Lower leg skin (tissue), 3 donors: ENCODE measurements at regions not wholly inside any gene's neighbourhood (a gene's known extent, or its start where the extent isn't known, plus 50 kb on each side); places are given as distances from the start of the nearest gene placed in this dataset.

ENCODE experiments used
- POLR2A ChIP-seq, 2 donors: fragments of 450-650 bp; IDR thresholded peaks; one replicate each; pipeline ENCODE4 v1.6.1; 2016 to 2017; ENCODE audit warnings: antibody characterized with exemption in 2 of 2, mild to moderate bottlenecking in 1 of 2, moderate library complexity in 1 of 2
- TF ChIP-seq, protein P1 (sequence below), 3 donors: fragments of 450-650 bp; IDR thresholded peaks; one replicate each; pipeline ENCODE4 v1.5.1; 2016; ENCODE audit warnings: antibody characterized with exemption in 3 of 3, mild to moderate bottlenecking in 3 of 3, moderate library complexity in 2 of 3

DNA sequence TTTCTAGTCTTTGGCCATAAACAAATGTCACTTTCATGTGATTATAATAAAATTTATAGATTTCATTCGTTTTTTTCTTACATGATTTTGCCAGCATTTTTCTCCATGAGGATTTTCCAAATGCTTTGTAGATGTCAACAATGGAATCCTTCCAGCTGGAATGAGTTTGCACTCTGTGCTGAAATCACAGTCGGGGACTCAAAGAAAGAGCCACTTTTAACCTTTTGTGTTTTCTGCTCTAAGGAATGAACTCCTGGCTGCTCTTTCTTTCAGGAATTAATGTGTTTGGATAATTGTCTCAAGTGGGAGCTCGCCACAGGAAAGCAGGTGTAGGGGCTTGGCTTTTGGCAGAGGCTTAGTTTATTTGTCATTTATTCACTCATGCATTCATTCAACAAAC is 372.3 kb upstream of the SALL1 start:
- TF ChIP-seq, protein P1, sequence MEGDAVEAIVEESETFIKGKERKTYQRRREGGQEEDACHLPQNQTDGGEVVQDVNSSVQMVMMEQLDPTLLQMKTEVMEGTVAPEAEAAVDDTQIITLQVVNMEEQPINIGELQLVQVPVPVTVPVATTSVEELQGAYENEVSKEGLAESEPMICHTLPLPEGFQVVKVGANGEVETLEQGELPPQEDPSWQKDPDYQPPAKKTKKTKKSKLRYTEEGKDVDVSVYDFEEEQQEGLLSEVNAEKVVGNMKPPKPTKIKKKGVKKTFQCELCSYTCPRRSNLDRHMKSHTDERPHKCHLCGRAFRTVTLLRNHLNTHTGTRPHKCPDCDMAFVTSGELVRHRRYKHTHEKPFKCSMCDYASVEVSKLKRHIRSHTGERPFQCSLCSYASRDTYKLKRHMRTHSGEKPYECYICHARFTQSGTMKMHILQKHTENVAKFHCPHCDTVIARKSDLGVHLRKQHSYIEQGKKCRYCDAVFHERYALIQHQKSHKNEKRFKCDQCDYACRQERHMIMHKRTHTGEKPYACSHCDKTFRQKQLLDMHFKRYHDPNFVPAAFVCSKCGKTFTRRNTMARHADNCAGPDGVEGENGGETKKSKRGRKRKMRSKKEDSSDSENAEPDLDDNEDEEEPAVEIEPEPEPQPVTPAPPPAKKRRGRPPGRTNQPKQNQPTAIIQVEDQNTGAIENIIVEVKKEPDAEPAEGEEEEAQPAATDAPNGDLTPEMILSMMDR (IDR thresholded peaks at IDR 0.05), result no peak
- no peak for TF ChIP-seq POLR2A (IDR thresholded peaks at IDR 0.05)
